ENCODE measurements at regions not wholly inside any gene's neighbourhood (a gene's known extent, or its start where the extent isn't known, plus 50 kb on each side); places are given as distances from the start of the nearest gene placed in this dataset.

GRCh38 chr1:219051547-219051946 lies 122.1 kb upstream of the LYPLAL1 start:
- DNase-seq (ENCODE audit: low read depth in 2 of 2) = no peak
- no peak for TF ChIP-seq CTCF (IDR thresholded peaks at IDR 0.05; ENCODE audit: low read depth, low read length)
- H3K4me3 ChIP-seq (replicated peaks in 1 of 2; ENCODE audit: low read depth in 2 of 2, low read length in 2 of 2) = no peak overlapping the region

GRCh38 chr1:219058891-219059820 lies 114.5 kb upstream of the LYPLAL1 start:
- H3K4me3 ChIP-seq (replicated peaks in 1 of 2; ENCODE audit: low read depth in 2 of 2, low read length in 2 of 2) = no peak overlapping the region
- peak in 1 of 2 donors; percentile 8 for DNase-seq (ENCODE audit: low read depth in 2 of 2)
- TF ChIP-seq CTCF (IDR thresholded peaks at IDR 0.05; ENCODE audit: low read depth, low read length) = no peak

GRCh38 chr1:219060798-219061197 lies 112.9 kb upstream of the LYPLAL1 start:
- no peak overlapping the region for H3K4me3 ChIP-seq (replicated peaks in 1 of 2; ENCODE audit: low read depth in 2 of 2, low read length in 2 of 2)
- TF ChIP-seq CTCF (IDR thresholded peaks at IDR 0.05; ENCODE audit: low read depth, low read length) = no peak
- no peak for DNase-seq (ENCODE audit: low read depth in 2 of 2)

GRCh38 chr1:219062161-219062560 lies 111.5 kb upstream of the LYPLAL1 start:
- DNase-seq (ENCODE audit: low read depth in 2 of 2) = peak in 1 of 2 donors; percentile 52
- TF ChIP-seq CTCF (IDR thresholded peaks at IDR 0.05; ENCODE audit: low read depth, low read length) = no peak
- no peak overlapping the region for H3K4me3 ChIP-seq (replicated peaks in 1 of 2; ENCODE audit: low read depth in 2 of 2, low read length in 2 of 2)

- DNase-seq (ENCODE audit: low read depth in 2 of 2) = no peak
Measured at GRCh38 chr1:219066098-219066497, 107.6 kb upstream of the LYPLAL1 start.

GRCh38 chr1:219066631-219067349 lies 106.9 kb upstream of the LYPLAL1 start:
- TF ChIP-seq CTCF (IDR thresholded peaks at IDR 0.05; ENCODE audit: low read depth, low read length) = peak; percentile 55
- no peak overlapping the region for H3K4me3 ChIP-seq (replicated peaks in 1 of 2; ENCODE audit: low read depth in 2 of 2, low read length in 2 of 2)
- peak; percentile 78 to 79 for DNase-seq (ENCODE audit: low read depth in 2 of 2)

More at GRCh38 chr1:219066098-219066497, 107.6 kb upstream of the LYPLAL1 start:
- no peak overlapping the region for H3K4me3 ChIP-seq (replicated peaks in 1 of 2; ENCODE audit: low read depth in 2 of 2, low read length in 2 of 2)
- no peak for TF ChIP-seq CTCF (IDR thresholded peaks at IDR 0.05; ENCODE audit: low read depth, low read length)
